ENCODE measurements at regions not wholly inside any gene's neighbourhood (a gene's known extent, or its start where the extent isn't known, plus 50 kb on each side); places are given as distances from the start of the nearest gene placed in this dataset.

DNA sequence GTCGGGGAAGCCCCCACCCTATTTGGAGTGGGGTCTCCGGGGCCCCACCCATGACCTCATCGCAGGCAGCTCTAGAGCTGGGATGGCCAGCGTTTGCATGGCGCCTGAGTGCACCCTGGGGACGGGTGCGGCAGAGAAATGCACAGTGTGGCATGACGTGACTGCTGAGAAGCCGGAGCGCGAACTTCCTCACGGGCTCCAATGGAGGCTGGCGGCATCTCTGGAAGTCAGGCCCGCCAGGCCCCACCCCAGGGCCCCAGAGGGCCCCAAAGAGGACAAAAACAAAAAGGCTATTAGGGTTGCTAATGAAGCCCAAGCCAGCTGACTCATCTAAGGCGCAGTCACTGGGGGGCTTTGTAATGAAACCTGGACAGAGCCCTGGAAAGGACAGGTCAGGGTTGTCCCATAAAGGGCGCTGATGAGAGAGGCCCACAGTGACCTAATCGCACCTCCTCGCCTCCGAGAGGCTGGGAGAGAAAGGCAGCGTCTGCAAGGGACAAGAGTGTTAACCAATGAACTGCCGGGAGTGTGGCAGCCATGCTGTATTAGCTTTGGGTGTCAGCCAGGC, 86.0 kb upstream of the C1QTNF7 start:
- TF ChIP-seq, protein P1, sequence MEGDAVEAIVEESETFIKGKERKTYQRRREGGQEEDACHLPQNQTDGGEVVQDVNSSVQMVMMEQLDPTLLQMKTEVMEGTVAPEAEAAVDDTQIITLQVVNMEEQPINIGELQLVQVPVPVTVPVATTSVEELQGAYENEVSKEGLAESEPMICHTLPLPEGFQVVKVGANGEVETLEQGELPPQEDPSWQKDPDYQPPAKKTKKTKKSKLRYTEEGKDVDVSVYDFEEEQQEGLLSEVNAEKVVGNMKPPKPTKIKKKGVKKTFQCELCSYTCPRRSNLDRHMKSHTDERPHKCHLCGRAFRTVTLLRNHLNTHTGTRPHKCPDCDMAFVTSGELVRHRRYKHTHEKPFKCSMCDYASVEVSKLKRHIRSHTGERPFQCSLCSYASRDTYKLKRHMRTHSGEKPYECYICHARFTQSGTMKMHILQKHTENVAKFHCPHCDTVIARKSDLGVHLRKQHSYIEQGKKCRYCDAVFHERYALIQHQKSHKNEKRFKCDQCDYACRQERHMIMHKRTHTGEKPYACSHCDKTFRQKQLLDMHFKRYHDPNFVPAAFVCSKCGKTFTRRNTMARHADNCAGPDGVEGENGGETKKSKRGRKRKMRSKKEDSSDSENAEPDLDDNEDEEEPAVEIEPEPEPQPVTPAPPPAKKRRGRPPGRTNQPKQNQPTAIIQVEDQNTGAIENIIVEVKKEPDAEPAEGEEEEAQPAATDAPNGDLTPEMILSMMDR (IDR thresholded peaks at IDR 0.05; ENCODE audit: insufficient read depth, low read length, poor library complexity, severe bottlenecking): no peak
- TF ChIP-seq EZH2phosphoT487 (conservative IDR thresholded peaks at IDR 0.05; ENCODE audit: low read length): no peak

Measured in SU-DHL-6 (cell line).